Bone marrow (tissue), 2 donors: ENCODE measurements at regions not wholly inside any gene's neighbourhood (a gene's known extent, or its start where the extent isn't known, plus 50 kb on each side); places are given as distances from the start of the nearest gene placed in this dataset.

ENCODE experiments used
- DNase-seq, 2 donors: peaks; one replicate each; lab custom pipeline; 2025; lab: John Stamatoyannopoulos, UW

DNA sequence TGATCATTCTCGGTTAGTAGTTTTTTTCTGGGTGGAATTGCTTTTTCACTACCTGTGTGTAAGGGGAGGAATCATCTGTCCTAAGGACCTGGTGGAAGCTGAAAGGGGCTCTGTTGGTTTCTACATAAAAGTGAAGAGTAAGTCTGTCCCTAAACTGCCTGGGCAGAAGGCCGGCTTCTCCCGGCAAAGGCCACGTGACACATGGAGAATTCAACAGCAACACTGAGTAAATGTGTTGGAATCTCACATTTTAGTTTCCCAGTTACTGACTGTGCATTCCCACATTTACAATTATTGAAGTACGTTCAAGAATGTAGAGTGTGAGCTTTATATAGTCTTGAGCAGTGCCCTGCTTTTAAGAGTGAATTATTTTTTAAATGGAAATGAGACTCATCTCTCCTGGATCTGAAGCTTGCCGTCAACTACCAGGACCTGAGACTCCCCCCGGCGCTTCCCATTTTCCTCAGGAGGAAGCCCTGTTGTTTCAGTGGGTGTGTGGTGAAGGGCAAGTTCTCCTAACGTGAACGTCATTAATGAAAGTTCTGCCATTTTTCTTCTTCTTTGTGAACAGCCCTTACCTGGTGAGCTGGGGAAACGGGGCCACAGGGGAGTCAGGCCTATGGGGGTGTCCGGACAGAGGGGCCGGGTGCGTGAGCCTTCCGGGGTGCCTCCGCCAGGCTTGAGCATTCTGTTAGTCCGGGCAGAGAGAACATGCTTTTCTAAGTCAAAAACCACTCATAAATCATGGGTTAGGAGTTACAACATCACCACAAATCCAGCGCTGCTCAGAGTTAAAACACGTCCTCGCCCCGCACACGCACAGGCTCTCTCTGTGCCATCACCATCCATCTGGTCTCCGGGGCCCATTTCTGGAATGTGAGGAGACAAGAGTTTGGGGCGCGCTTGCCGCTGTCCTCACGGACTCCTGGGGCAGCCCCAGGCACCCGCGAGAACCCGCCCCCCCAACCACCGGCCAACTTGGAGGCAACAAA is 56.6 kb upstream of the SMOC2 start:
- DNase-seq = no peak

DNA sequence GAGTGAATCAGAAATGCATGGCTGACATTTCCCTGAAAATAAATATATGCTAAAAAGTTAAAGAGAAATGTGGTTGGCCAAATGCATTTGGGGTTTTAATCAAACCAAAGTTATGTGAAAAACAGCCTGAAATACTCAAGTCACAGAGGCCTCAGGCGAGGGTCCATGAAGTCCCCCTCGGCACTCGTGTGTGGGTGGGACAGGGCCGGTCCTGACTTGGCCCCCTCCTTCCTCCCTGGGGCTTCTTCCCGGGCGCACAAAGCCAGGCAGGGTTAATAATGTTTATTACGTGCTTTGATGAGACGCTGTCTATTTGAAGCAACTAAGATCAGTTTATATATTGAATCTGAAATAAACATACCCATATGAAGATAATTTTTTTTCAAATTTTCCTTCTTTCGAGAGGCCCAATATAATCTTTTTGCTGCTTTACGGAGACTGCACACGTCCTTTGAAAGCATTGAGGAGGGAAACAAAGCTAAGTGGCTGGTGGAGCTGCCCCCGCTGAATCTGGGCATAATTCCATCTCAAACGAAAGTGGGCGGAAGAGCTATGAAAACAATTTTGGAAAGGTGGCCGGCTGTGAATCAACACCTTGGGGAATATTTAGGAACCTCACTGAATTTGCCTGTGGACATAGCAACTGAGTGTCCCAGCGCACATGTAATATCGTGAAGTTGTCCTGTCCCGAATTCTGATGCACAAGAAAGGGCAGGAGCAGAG is 55.8 kb upstream of the SMOC2 start:
- DNase-seq = no peak

DNA sequence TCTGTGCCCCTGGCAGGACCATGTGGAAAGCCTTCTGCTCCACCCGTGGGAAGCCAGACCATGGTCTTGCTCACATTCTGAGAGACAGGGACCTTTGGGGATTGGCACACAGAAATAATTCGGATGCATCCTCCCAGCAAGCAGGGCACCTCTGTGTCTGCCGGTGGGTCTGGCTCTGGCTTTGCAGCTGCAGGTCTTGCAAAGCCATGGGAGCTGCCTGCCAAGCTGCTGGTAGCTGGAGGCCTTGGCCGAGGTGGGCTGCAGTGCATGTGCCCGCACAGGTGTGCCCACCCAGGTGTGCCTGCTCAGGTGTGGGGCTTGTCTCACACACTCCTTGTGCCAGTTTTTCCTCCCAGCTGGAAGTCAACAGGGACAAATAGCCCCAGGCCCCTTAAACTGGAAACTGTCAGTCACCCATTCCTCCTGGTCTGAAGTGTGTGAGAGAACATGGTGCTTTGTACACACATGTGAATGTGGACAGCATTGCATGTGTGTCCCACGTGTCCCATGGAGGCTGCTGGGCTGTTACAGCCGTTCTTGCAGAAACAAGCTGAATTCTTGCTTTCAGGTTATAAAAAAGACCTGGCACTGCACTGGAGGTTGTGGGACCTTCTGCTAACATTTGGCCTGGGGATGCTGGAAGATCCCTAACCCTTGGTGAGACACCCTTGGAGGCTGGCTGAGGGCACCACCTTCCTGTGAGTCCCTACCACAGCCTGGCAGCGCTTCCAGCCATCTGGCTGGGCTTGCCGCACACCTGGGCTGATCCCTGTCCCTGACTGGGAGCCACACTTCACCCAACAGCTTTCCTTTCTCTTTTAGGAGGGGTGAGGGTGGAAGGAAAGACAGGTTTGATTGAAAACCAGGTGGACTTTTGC is 54.9 kb upstream of the SMOC2 start:
- DNase-seq = no peak

DNA sequence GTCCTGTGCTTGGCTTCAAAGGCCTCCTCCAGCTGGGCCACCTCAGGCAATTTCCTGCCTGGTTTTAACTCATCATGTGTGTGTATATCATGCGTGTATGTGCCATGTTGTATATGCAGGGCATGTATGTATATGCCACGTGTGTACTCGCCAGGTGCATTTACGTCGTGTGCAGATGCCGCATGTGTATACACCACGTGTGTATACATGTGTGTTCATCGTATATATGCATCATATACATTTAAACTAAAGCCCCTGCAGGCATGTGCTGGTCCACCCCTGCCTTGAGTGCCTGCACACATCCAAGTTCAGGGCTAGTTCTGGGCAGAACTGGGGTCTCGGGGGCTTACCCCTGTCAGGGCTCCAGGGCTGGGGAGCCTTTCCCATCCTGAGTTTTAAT is 54.0 kb upstream of the SMOC2 start:
- no peak for DNase-seq

DNA sequence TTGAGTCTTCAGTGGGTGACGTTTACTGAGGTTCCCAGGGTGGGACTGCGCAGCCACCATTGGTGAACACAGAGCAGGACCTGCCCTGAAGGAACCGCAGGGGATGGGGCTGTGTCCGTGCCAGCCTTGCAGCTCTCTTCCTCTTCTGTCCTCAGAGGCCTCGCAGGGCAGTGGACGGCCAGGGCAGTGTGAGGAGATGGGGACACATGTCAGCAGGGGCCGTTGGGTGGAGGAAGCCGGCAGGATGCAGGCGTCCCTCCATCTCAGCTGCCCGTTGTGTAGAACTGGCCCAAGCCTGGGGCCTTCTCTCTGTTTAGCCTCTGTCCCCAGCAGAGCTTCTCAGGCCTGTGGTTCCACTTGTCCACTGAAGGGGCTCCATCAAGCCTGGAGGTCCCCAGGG is 53.6 kb upstream of the SMOC2 start:
- no peak for DNase-seq

DNA sequence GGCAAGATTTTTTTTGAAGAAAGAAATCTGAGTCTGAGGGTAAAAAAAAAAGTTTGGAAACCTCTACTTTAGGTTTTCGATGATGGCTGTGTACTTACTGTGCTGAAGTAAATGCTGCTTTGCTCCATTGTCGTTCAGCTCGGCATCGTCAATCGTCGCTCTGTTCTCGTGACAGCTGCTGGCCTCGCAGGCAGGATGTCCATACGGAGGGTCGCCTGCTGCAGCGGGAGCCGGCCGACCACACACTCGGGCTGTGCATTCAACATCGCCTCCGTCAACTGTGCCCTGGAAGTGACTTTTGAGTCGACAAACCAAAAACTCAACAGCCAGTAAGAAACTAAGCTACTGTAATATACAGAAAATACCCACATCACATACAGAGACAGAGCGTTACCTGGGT is 53.1 kb upstream of the SMOC2 start:
- DNase-seq = no peak

DNA sequence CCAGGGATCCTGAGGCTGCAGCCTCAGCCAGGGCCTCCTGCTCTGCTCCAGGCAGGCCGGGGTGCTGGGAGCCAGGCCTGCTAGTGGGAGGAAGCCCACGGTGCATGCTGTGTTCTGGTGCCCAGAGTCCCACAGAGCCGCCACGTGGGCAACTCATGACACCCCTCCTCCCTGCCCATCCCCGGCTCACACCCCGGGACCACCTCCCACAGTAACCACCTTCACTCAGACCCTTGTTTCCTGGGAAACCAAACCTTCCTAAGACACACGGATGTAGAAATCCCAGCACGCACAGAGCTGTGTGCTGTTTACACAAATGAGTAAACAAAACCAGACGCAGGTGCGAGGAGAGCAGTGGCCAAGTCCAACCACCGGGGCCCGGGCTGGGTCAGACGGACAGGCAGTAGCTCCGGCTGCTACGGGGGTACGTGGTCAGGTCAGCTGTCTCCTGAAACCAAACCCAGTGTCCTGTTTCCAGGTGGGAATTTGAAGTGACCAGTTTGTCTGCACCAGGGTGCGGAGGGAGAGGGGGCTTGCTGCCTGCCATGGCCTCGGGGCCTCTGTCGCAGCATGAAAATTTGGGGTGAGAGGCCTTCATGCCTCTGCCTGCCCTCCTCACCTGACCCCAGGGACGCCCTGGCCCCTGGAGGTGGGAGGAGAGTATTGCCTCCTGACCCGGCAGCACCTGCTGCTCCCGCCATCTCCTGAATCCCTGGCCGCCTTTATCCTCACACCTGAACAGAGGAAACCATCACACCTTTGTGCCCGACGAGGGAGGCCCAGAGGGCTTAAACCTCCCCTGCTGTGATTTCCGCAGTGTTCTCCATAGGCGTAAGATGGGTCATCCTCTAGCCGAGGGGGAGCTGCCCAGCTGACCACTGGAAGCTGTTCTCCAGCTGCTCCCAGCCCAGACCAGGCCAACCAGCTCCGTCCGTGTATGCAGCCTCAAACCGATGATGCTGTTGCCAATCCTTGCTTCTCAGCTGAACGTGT is 52.0 kb upstream of the SMOC2 start:
- DNase-seq = no peak

DNA sequence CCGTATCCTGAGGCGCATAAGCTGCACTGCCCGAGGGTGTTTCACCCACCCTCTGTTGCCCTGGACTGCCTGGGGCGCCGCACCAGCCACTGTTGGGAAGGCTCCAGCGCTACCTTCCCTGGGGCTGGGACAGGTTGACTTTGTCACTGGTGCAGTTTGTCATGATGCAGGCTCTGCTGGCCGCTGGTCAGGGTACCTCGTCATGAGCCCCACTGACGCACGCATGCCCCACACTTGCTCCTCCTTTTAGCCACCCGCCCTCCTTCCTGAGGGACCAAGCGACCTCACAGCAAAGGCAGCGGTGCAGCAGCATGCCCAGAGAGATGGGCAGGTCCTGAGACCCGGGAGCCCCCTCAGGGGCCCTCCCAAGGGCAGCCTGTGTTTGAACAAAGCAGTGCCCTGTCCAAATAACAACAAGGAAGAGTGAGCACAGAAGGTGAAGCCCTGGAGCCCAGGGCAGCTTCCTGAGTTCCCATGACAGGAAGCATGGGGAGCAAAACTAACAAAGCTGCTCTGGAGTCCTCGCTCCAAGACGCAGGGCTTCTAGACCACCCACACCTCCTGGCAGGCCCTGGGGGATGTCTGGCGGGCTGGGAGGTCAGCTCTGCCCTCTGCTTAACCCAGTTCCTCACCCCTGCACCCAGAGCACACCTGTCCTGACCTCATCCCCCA is 50.1 kb upstream of the SMOC2 start:
- no peak for DNase-seq
